GM13976 (cell line): ENCODE measurements at regions not wholly inside any gene's neighbourhood (a gene's known extent, or its start where the extent isn't known, plus 50 kb on each side); places are given as distances from the start of the nearest gene placed in this dataset.

Experiments
- DNase-seq: peaks from one replicate; pipeline ENCODE4 v3.0.0; 2012; ENCODE audit warnings: low spot score
- CTCF ChIP-seq: IDR thresholded peaks from 2 replicates; pipeline ENCODE4 v1.5.1; 2012; ENCODE audit warnings: borderline replicate concordance, mild to moderate bottlenecking; ENCODE audit not compliant: insufficient read depth; ENCODE audit errors: extremely low read depth, missing control alignments, control extremely low read depth
- in situ Hi-C: fragments of 300-500 bp; cut with MboI; formaldehyde crosslinking; loops from one replicate; pipeline ENCODE4 v1.12.0; 2022; ENCODE audit warnings: low sequenced_read_pairs, mixed read lengths, inconsistent platforms; ENCODE audit not compliant: unreplicated experiment

- in situ Hi-C loops = no loop called here
- no peak for DNase-seq
- no peak for TF ChIP-seq CTCF
Observed at GRCh38 chr18:11412811-11413210, 196.6 kb upstream of the SLC35G4 start.

GRCh38 chr18:11411048-11411447 is 198.3 kb upstream of the SLC35G4 start:
- in situ Hi-C loops = no loop called here
- TF ChIP-seq CTCF = no peak
- DNase-seq = no peak

GRCh38 chr18:11408555-11409065 is 200.8 kb upstream of the SLC35G4 start:
- in situ Hi-C loops = no loop called here
- no peak for DNase-seq
- TF ChIP-seq CTCF = no peak

- DNase-seq = no peak
- TF ChIP-seq CTCF = no peak
- in situ Hi-C loops = no loop called here
Observed at GRCh38 chr18:11407940-11408339, 201.5 kb upstream of the SLC35G4 start.

GRCh38 chr18:11405804-11406203 is 203.6 kb upstream of the SLC35G4 start:
- DNase-seq = no peak
- TF ChIP-seq CTCF = no peak
- in situ Hi-C loops = no loop called here

- no peak for TF ChIP-seq CTCF
- in situ Hi-C loops = no loop called here
Observed at GRCh38 chr18:11400703-11401102, 208.7 kb upstream of the SLC35G4 start.

GRCh38 chr18:11398625-11399024 is 210.8 kb upstream of the SLC35G4 start:
- in situ Hi-C loops = no loop called here
- no peak for TF ChIP-seq CTCF
- no peak for DNase-seq

More at GRCh38 chr18:11400703-11401102, 208.7 kb upstream of the SLC35G4 start:
- DNase-seq = no peak
